ENCODE measurements at regions not wholly inside any gene's neighbourhood (a gene's known extent, or its start where the extent isn't known, plus 50 kb on each side); places are given as distances from the start of the nearest gene placed in this dataset.

- TF ChIP-seq POLR2A (IDR thresholded peaks at IDR 0.05): no peak
- TF ChIP-seq CTCF (IDR thresholded peaks at IDR 0.05): no peak
Measured at GRCh38 chr10:126723226-126723625, 52.7 kb upstream of the C10orf90 start.
